ENCODE measurements at regions not wholly inside any gene's neighbourhood (a gene's known extent, or its start where the extent isn't known, plus 50 kb on each side); places are given as distances from the start of the nearest gene placed in this dataset.

DNA sequence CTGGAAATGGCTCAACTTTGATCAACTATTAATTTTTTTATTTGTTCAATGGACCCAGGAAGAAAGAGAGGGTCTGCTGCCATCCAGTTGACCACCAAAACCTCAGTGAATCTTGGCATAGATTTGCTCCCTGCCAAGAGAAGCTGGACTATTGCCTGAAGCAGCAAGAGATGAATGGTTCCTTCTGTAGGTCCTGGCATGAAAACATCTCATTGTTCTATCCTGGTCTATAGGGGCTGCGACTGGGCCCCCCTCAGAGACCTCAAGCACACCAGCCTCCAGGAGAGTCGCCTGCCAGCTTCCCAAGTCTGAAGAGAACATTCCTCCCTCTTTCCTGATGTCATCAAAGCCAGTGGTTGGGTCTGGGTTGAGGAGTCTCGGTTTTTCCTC is 204.9 kb downstream of the TMX1 start:
- Histone ChIP-seq H4K5ac (ENCODE audit: insufficient read length, low read depth, low read length) (no peak overlapping the region), H4K91ac (replicated peaks; ENCODE audit: insufficient read length, low read length) (no peak overlapping the region), H2BK20ac (ENCODE audit: low read length) (no peak overlapping the region), H3K27me3 (replicated peaks in 1 of 4; ENCODE audit: control insufficient read depth in 3 of 4, extremely low read depth in 1 of 4, insufficient read depth in 3 of 4, low read length in 3 of 4) (no peaks in the 10 kb centered on the region), H3K4me2 (ENCODE audit: insufficient read depth in 1 of 2, low read depth in 2 of 2, low read length in 2 of 2) (no peak overlapping the region), H3K14ac (ENCODE audit: insufficient read length) (no peak overlapping the region), H4K20me1 (replicated peaks in 1 of 2; ENCODE audit: control insufficient read depth in 1 of 2, insufficient read depth in 2 of 2, low read length in 2 of 2) (no peaks in the 10 kb centered on the region), H3K23ac (ENCODE audit: insufficient read length) (no peak overlapping the region), H3K18ac (ENCODE audit: extremely low read depth, low read length) (no peak overlapping the region), H3K9me3 (ENCODE audit: insufficient read depth in 2 of 2, low read depth in 1 of 2, low read length in 1 of 2) (no peaks in the 10 kb centered on the region), H4K8ac (ENCODE audit: extremely low read depth, insufficient read depth, low read length) (no peak overlapping the region), H3K9ac (replicated peaks in 1 of 4; ENCODE audit: extremely low read depth in 1 of 4, low read depth in 3 of 4, low read length in 3 of 4) (no peak overlapping the region), H2BK120ac (replicated peaks; ENCODE audit: low read depth, low read length) (no peak overlapping the region), H3K4ac (replicated peaks; ENCODE audit: insufficient read length, low read depth, low read length) (no peak overlapping the region), H3K23me2 (ENCODE audit: low read depth, low read length) (no peaks in the 10 kb centered on the region; the same call in 1 of the 2 replicates), H2BK5ac (ENCODE audit: low read depth, low read length) (no peak overlapping the region), H3K79me1 (ENCODE audit: low read depth, low read length) (no peaks in the 10 kb centered on the region), H3K4me1 (replicated peaks in 1 of 4; ENCODE audit: control insufficient read depth in 3 of 4, insufficient read depth in 4 of 4, low read length in 3 of 4) (0 out of 7 replicates have a peak, but pooled peaks cover 0 to 3% (median 0%) of the 10 kb centered on the region in 4 experiments), H3K4me3 (ENCODE audit: extremely low read depth in 1 of 4, insufficient read depth in 2 of 4, low read depth in 3 of 4, low read length in 4 of 4) (no peak overlapping the region), H3K79me2 (ENCODE audit: control insufficient read depth in 1 of 2, insufficient read depth in 2 of 2, low read length in 2 of 2) (no peaks in the 10 kb centered on the region), H3K56ac (replicated peaks; ENCODE audit: insufficient read length, low read depth, low read length) (no peak overlapping the region), H2AFZ (ENCODE audit: low read length) (no peak overlapping the region), H2BK15ac (ENCODE audit: low read length) (no peak overlapping the region), H2AK5ac (ENCODE audit: low read depth, low read length) (no peak overlapping the region), H3K27ac (ENCODE audit: low read depth, low read length) (no peak overlapping the region), H3K36me3 (ENCODE audit: control insufficient read depth in 2 of 4, insufficient read depth in 4 of 4, low read length in 3 of 4) (no peaks in the 10 kb centered on the region), H2BK12ac (ENCODE audit: low read depth, low read length) (no peak overlapping the region)
- TF ChIP-seq ASH2L (IDR thresholded peaks at IDR 0.05; ENCODE audit: low read length) (no peak), GTF2F1 (IDR thresholded peaks at IDR 0.05; ENCODE audit: borderline replicate concordance, low read depth, low read length) (no peak), EP300 (IDR thresholded peaks at IDR 0.05; ENCODE audit: borderline replicate concordance in 1 of 2, low read depth in 2 of 2, low read length in 2 of 2) (no peak), CTBP2 (IDR thresholded peaks at IDR 0.05; ENCODE audit: borderline replicate concordance, insufficient read depth, insufficient read length, low read length) (no peak), CBX8 (IDR thresholded peaks at IDR 0.05; ENCODE audit: borderline replicate concordance, low read depth, low read length) (no peak), JUND (IDR thresholded peaks at IDR 0.05; ENCODE audit: low read length) (no peak), EZH2 (IDR thresholded peaks at IDR 0.05; ENCODE audit: low read depth, low read length, severe bottlenecking) (no peak), BCL11A (IDR thresholded peaks at IDR 0.05; ENCODE audit: low read depth in 2 of 2, low read length in 2 of 2) (no peak), TEAD4 (IDR thresholded peaks at IDR 0.05; ENCODE audit: low read depth, low read length) (no peak)
- TF ChIP-seq, protein P1, sequence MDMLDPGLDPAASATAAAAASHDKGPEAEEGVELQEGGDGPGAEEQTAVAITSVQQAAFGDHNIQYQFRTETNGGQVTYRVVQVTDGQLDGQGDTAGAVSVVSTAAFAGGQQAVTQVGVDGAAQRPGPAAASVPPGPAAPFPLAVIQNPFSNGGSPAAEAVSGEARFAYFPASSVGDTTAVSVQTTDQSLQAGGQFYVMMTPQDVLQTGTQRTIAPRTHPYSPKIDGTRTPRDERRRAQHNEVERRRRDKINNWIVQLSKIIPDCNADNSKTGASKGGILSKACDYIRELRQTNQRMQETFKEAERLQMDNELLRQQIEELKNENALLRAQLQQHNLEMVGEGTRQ (IDR thresholded peaks at IDR 0.05; ENCODE audit: low read length), result no peak
- TF ChIP-seq, protein P2, sequence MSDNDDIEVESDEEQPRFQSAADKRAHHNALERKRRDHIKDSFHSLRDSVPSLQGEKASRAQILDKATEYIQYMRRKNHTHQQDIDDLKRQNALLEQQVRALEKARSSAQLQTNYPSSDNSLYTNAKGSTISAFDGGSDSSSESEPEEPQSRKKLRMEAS (IDR thresholded peaks at IDR 0.05), result no peak
- DNase-seq (ENCODE audit: low read depth in 1 of 2, low spot score in 2 of 2) (no peak), FAIRE-seq (no peak)
- ChIA-PET POLR2A (ENCODE audit: partially characterized antibody) (interaction anchor here (0.9 kb wide), 1 partner anchor 12 kb away, joined by 3 read pairs; no protein-coding TSS in a partner anchor), CTCF (ENCODE audit: partially characterized antibody) (interaction anchor here (1.1 to 1.2 kb wide), 2 partner anchors 12 to 331 kb away, joined by 3 read pairs; no protein-coding TSS in a partner anchor)
- 78% methylated on average over 3 of the region's 3 CpGs; no CpG with 5 or more reads in 1 of the 2 experiments for WGBS, 2 experiments (ENCODE audit: extremely low coverage in 1 of 2, insufficient coverage in 1 of 2, insufficient read length in 1 of 2, insufficient replicate concordance in 2 of 2, low coverage in 1 of 2, low lambda C conversion rate in 2 of 2, missing lambda C conversion rate in 1 of 2)

All from H1 (cell line).